Cerebellar cortex (tissue), 1 donor: ENCODE measurements at regions not wholly inside any gene's neighbourhood (a gene's known extent, or its start where the extent isn't known, plus 50 kb on each side); places are given as distances from the start of the nearest gene placed in this dataset.
"Not testable (repeated sequence)": the region's sequence is repeated elsewhere in the genome, so short reads cannot be mapped to it uniquely, and the experiment has no call there.

Source experiments
- DNase-seq: peaks from one replicate; pipeline ENCODE4 v3.0.0-alpha.2; 2015; ENCODE audit warnings: low spot score

DNA sequence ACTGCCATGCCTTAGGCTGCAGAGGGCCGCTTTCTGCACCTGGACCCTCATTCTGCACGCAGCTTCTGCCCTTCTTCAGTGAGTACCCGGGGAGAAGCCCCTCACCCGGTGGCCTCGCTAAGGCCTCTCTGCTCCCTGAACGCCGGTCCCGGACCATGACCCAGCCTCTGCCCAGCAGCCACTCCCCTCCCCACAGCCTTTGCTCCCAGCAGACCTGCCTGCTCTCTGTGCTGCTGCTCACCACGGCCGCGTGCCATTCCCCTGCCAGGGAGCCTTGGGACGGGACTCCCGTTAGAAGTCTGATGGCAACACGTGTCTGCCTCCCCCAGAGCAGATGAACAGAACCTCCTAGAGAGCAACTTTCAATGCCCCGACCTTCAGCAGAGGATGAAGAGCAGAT is 282.8 kb downstream of the NDUFA10 start:
- no peak for DNase-seq

DNA sequence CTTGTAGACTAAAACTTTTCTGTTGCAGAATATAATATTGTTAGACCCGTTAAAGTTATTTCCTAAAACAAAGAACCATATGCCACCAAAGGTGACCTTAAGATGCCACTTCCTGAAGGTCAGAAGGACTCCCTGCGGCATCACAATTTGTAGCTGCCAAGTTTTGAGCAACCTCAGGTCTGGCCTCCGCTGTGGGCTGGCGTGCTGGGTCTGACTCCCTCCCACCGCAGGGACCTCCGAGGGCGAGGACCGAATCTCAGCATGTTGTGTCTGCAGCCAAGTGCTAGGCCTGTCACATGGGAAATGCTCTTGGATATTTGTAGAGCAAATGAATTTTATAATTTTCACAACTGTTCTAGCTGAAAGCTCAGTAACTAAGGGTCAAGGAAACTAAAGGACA is 285.9 kb downstream of the NDUFA10 start:
- no peak for DNase-seq

DNA sequence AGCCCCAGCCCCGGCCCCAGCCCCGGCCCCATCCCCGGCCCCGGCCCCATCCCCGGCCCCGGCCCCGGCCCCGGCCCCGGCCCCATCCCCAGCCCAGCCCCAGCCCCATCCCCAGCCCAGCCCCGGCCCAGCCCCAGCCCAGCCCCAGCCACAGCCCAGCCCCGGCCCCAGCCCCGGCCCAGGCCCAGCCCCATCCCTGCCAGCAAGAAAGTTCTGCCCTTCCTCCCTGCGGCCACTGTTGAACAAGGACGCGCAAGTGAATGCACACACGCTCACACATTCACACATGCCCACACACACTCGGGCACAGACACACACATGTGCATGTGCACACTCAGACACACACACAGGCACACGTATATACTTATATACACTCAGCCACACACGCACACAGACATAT is 287.0 kb downstream of the NDUFA10 start:
- no peak for DNase-seq

DNA sequence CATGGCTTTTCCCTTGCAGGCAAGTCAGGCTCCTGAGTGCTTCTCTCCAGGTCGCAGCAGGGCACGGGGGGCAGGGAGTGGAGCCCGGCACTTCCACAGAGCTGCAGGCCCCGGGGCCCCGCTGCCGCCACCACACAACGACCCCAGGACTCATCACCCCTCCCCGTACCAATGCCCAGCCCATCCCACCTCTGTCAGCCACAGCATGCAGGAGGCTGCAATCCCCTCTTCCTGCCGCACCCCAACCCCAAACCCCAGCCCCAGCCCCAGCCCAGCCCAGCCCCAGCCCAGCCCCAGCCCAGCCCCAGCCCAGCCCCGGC is 288.0 kb downstream of the NDUFA10 start:
- DNase-seq: no peak

DNA sequence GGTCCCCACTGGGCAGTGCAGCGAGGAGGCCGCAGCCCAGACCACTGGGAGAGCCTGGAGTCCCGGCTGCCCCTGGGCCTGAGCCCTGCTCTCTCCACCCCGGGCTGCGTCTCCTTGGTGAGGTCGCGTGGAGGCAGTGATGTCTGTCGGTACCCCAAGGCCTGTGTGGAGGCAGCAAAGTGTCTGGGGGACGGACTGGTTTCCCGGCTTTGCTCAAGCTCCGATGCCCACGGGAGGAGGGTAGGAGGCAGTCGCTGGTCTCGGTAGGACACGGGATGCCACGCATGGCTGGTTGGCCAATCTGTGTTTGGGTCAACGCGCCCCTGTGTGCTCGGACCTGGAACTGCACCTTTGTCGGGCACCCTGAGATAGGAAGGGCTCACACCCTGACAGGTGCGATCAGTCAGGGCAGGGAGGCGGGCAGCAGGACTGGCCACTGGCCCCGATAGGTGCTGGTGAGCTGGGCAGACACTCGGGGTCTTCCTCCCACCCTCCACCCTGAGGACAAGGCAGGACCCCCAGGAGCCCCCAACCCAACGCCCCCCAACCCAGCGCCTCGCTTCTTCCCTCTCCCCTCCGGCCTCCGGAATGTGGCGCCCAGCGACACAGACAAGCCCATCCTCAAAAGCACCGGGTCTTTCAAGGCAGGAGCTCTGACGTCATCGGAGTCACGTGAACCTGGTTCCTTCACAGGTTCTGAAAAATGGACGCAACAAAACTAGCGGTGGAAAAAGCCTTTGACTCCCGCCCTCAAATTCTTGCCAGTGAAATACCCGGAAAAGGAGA is 288.6 kb downstream of the NDUFA10 start:
- DNase-seq: no peak

DNA sequence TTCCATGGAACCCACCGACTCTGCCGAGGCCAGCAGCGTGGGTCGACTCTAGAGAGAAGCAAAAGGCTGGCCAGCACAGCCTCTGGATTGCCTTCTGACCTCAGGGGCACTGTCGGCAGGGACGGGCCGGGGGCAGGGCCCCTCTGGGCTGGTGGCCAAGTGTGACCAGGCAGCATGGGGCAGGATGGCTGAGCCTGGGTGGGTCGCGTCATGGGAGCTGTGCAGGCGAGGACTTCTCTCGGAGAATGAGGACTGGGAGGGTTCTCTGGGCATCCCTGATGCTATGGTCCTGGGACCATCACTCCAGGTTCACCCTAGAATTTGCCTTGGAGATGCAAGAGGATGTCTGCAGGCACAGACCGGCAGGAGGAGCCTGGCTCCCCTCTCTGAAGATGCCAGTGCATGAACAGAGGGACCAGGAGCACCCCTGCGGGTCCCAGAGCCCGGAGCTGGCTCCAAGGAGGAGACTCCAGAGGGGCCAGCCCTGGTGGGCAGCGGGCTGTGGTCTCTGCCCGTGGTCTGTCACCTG is 289.2 kb downstream of the NDUFA10 start:
- no peak for DNase-seq

DNA sequence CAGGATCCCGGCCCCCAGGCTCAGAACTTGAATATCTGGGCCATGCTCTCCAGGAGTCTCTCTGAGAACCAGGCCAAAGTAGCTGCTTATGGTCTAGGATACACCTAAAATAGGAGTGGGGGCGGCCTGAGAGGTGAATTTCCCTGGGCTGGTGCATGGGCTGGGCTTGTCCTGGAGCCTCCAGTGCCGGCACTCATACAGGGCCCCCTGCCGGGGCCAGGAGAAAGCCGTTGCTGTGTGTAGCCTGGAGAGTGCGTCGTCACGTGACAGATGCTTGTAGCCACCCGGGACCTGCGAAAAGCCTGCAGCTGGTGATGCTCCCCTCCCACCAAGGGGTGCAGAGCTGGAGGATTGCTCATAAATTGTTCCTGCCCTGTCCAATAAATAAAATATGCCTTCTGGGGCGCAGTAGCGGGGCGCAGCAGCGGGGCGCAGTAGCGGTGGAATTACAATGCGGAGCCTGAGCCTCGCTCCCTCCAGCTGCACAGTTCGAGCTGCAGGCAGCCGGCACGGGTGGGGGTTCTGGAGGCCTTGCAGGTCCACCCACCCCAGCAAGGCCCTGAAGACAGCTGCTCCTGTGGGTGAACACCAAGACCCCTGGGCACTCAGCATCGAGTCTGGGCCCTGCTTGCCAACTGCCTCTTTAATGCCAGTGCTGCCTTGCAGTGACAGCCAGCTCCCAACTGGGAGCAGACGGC is 289.9 kb downstream of the NDUFA10 start:
- no peak for DNase-seq

DNA sequence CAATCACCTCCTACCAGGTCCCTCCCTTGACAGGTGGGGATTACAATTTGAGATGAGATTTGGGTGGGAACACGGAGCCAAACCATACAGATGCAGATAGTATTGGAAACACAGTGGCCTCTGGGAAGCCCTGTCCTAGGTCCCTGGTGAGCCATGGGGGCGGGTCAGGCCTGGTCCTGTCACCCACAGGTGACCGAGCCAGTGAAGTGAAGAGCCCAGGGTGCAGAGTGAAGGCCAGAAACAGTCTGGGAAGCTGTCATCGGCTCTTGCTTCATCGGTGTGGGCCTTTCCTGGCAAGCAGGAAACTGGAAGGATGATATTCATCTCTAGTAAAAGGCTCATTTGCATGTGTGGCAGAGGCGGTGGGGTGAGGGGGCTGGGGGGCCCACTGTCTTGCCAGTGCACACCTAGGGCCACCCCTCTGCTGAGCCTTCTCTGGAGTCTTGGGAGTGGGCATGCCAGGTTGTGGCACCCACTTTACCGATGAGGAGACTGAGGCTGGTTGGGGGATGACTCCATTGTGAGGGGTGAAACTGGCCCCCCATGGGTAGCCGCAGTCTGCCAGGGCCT is 290.6 kb downstream of the NDUFA10 start:
- DNase-seq: no peak

DNA sequence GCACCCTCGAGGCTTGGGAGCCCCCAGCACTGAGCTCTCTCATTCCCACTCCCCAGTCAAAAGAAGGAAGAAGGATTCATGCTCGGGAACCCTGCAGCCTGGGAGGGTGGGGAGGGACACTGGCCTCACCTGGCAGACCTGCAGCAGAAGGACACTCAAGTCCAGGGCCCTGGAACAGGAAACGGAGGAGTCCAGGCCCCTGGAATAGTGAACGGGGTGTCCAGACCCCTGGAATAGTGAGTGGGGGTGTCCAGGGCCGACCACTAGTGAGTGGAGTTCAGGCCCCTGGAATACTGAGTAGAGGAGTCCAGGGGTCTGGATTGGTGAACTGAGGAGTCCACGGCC is 292.5 kb downstream of the NDUFA10 start:
- no peak for DNase-seq

DNA sequence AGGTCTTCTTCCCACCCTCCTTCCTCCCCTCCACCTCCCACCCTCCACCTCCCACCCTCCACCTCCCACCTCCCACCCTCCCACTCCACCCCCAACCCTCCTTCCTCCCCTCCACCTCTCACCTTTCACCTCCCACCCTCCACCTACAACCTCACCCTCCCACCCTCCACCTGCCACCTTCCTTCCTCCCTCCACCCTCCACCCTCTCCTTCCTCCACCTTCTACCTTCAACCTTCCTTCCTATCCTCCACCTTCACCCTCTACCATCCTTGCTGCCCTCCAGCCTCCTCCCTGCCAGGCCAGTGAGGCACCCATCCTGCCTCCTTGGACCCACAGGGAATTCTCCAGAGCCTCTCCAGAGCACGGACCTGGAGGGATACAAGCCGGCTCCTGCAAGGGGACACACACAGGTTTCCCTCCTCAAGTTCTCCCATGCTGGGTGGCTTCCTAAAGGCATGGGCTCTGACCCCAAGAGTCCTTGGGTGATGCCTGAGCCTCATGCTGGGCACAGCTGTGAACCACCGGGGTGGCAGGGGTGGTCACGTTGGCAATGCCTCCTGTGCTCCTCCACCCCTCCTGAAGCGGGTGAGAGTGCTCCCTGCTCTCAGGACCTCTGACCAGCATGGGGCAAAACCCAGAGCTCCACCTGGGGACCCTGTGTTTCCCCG is 293.0 kb downstream of the NDUFA10 start:
- DNase-seq: no peak

DNA sequence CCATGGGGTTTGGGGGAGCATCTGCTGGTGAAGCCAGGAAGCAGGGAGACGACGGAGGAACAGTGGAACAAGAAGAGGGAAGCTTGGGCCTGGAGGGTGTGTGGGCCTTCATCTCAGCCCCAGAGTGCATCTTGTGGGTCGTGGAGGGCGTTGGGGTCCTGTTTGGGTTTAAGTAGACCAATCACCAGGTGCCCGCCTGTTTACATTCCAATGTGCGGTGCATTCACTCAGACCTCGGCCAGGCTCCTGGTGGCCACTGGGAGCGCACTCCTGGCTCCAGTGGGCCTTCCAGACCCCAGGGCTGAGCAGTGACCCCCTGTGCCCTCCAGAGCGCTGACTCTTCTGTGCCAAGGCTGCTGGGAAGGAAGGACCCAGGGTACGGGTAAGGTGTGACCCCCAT is 293.7 kb downstream of the NDUFA10 start:
- no peak for DNase-seq

DNA sequence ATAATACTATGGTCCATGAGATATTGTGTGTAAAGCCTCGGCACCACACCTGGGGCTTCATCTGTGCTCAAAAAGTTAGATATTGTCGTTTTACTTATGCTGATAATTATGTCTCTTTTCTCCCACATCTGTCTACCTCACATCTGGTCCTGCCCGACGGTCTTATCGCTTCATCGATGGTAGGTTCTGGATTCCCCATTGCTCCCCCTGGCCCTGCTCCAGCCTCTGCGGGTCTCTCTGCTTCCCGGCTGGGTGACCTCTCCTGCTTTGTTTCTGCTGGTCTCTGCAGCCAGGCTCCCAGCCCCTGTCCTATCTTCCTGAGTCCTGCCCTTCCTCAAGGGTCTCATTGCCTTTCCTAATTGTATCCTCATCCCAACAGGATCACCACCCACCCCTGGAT is 294.2 kb downstream of the NDUFA10 start:
- no peak for DNase-seq

DNA sequence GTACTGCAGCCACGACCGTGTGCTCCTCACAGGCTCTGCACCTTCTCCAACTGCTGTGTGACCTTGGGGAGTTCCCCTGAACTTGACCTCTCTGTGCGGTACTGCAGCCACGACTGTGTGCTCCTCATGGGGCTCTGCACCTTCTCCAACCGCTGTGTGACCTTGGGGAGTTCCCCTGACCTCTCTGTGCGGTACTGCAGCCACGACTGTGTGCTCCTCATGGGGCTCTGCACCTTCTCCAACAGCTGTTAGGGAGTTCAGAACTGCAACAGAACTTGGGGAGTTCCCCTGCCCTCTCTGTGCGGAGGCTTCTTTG is 294.6 kb downstream of the NDUFA10 start:
- DNase-seq: not testable (repeated sequence)

DNA sequence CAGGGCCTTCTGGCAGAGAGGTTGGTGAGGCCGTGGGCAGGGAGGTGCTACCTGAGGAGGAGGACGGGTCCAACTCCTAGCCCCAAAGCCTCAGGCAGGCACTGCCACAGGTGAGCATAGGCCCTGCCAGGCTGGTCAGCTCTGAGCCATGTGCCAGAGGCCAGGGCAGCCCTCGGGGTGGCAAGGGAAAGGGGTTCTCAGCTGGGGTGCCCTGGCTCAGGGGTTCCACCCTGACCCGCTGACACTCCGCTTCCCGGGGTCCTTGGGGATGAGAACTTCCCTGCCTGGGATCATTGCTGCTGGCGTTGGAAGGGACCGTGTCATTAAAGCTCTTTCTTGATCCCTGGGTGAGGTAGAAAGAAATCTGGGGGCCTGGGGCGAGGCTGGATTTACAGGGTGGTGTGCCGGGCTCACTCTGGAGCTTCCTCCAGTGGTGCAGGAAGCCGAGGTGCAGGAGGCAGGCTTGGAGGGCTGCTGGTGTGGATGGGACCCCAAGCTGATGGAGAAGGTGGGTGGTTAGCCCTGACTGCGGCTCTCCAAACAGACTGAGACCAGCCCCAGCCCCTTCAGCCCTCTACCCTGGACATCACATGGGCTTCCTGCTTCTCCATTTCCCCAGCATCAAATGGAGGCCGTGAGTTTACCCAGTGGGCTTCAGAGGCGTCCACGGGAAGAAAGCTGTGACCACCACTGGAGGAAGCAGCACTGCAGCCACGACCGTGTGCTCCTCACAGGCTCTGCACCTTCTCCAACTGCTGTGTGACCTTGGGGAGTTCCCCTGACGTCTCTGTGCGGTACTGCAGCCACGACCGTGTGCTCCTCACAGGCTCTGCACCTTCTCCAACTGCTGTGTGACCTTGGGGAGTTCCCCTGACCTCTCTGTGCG is 295.2 kb downstream of the NDUFA10 start:
- no peak for DNase-seq

DNA sequence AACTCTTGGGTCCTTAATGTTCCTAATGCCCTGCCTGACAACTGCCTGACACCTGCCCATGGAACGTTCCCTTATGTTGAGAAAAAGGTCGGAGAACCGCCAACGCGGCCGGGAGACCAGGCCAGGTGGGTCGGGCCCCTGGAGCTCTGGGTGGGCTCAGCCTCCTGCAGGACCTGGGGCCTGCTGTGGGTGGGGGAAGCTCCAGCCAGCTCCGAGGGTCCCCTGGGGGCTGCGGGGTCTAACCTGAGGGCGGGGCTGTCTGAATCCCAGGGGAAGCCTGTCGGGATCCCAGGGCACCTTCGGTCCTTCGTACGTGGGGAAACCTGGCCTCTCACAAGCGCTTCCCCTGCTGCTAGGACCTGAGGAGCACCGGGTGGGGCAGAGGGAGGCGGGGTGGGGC is 296.0 kb downstream of the NDUFA10 start:
- DNase-seq: no peak

DNA sequence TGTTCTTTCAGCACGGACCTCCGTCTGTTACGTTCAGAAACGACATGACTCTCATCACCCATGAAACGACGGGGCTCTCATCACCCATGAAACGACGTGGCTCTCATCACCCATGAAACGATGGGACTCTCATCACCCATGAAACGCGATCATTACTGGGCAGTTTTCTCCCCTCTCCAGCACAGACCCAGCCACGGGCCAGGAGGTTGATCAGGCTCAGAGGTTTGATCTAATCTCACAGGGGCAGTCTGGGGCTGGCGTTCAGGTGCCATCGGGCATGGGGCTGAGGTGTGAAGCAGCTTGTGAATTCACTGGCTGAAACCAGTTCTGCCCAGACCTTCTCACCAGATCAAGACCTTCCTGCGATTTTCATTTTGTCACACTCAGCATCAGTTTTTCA is 296.4 kb downstream of the NDUFA10 start:
- no peak for DNase-seq

DNA sequence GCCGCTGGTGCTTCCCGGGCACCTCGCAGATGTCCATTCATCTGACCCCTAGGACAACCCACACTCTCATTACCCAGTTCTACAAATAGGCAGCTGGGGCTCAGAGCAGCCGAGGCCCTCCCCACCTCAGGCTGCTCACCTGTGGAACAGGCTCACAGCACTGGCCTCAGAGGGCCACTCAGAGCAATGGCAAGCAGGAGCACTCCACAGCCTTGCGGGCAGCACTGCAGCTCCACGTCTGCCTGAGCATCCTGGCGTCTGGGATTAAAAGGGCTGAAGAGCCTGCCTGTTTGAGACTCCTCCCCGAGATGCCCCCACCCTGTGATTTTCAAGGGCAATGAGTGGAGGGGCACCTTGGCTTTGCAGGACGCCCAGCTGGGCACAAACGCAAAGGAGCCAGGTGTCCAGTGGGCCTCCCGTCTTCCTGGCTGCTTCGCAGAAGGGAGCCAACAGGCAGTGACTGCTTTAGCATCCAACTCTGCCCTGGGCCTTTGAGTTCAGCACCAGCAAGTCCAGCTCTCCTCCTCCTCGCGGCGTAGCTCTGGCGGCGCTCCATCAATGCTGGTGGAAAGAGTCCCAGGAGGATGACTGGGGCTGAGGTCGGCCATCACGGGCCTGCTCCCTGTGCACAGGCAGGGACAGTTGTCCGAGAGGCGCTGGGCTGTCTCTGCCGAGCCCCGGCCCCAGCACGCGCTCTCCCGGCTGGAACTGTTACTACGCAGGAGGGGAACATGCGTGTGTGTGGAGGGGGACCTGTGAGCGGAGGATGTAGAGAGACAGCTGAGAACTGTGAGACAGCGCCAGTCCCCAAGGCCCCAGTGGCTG is 297.2 kb downstream of the NDUFA10 start:
- peak; percentile 24 for DNase-seq

DNA sequence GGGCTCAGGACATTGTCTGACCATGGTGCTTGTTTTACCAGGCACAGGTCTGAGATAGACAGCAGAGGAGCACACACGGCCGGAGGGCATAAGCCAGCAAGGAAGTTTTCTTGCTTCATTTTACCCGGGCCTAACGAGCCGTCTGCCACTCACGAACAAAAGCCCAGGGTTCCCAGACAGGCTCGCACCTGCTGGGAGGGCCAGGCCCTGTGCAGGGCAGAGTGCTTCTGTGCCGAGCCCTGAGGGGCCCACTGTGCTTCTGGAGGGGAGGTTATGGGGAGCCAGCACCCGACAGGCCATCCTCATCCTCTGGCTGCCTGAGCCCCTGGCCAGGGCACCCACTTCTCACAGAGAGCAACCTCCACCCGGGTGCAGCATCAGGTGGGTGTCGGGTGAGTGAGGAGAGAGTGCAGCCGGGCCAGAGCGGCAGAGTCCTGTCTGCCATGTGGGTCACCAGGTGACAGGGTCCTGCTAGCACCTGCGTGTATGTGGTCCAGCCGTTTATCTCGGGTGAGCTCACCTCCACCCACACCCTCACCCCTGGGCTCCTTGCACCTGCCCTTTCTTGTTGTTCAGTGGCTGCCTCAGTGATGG is 297.9 kb downstream of the NDUFA10 start:
- DNase-seq: no peak

DNA sequence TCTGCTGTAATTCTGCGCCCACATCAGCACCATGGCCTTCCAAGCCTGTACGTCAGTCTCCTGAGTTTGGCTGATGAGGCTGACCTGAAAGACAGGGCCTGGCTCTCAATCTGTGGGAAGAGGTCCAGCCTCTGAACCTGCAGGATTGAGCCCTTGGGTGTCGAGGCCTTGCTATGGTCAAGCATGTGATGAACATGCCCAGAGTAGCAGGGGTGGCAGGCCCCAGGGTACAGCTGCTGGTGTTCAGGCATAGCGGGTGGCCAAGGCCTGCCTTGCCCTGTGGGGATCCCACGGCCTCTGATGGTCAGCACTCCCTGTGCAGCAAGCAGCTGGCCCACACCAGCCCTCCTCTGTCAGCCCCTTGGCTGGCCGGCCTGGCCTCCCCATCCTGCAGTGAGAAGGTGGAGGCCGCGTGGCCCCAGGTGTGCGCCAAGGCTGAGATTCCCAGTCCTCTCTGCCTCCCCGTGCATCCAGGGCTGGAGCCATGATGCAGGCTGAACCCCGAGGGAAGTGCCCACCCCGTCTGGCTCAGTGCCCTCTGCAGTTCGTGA is 298.4 kb downstream of the NDUFA10 start:
- DNase-seq: no peak

DNA sequence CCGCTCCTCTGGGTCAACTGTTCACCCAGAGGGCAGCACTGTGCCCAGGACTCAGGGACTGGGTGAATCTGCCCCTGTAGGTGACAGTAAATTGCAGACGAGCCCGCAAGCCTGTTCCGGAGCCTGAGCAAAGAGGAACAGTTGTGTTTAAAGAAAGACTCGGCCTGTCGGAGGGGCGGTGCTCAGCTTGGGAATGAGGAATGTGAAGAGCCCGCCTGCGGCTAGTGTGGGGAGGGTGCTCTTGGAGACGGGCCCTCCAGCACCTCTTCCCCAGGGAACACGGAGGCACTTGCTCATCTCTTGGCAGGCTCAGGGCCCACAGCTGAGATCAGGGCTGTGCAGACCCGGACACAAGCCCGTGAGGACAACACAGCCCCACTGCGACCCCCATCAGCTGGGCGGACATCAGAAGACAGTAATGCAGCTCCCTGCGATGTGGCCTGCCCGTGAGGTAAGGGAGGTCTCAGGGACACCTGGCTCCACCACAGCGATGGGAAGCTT is 299.0 kb downstream of the NDUFA10 start:
- no peak for DNase-seq
